Neural cell (in vitro differentiated cells): ENCODE measurements at regions not wholly inside any gene's neighbourhood (a gene's known extent, or its start where the extent isn't known, plus 50 kb on each side); places are given as distances from the start of the nearest gene placed in this dataset.

ENCODE experiments used
- CTCF ChIP-seq: fragments of 450-650 bp; IDR thresholded peaks from 2 replicates; pipeline ENCODE4 v1.5.1; 2014; ENCODE audit warnings: antibody characterized with exemption, mild to moderate bottlenecking, moderate library complexity; ENCODE audit not compliant: poor library complexity, severe bottlenecking
- POLR2AphosphoS5 ChIP-seq: IDR thresholded peaks from 2 replicates; pipeline ENCODE4 v1.6.1; 2012
- SMC3 ChIP-seq: fragments of 450-650 bp; conservative IDR thresholded peaks from 2 replicates; pipeline ENCODE4 v1.6.1; 2014; ENCODE audit warnings: antibody characterized with exemption, mild to moderate bottlenecking, moderate library complexity; ENCODE audit not compliant: poor library complexity

DNA sequence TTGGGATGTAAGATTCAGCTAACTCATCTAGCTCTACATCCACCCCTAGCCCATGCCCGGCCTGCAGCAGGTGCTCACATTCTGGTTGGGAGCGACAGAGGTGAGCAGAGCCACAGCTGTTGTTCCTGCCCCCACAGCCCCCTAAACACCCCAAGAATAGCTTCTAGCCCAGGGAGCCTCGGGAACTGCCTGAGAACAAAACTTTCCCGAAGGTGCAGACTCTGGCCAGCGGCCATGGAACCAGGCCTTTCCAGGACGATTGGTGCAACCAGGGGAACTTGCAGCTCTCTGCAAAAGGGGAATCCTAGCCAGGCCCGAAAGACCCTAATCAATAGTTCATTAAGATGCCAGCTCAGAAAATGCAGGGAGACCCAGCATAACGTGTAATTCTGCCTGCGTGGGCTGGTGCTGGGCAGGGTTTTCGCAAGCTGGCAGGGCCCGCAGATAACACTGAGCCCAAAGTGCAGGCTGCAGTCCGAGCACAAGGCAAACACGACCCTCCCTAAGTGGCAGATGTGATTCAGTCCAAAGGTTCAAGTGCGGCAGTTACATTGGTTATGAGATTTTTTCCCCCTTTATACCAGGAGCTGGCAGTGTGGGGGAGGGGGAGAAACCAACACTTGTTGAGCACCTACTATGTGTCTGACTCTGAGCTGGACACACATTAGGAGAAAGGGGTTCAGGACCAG lies 122.5 kb upstream of the MAP1LC3B2 start:
- TF ChIP-seq POLR2AphosphoS5 (no peak), SMC3 (no peak), CTCF (no peak)
